ENCODE measurements at regions not wholly inside any gene's neighbourhood (a gene's known extent, or its start where the extent isn't known, plus 50 kb on each side); places are given as distances from the start of the nearest gene placed in this dataset.
A peak's percentile ranks its signal among the peaks of the same experiment; 100 is the strongest.
"Not testable (repeated sequence)": the region's sequence is repeated elsewhere in the genome, so short reads cannot be mapped to it uniquely, and the experiment has no call there.

DNA sequence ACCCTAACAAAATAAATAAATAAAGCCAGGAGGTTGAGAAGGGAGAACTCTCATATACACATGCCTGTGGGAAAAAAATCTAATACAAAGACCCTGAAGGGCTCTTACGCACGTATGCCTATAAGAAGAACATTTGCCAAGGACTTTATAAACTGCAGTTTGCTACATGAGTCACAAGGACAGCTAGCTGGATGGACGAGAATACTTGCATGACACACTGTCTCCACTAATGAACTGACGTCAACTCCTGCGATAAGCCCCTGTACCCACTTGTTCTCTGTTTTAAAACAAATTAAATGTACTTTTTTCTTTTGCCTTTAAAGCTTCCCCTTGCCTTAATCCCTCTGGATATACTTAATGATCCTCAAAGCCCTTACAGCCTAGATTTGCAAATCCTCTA lies 374.6 kb upstream of the GHITM start:
- Histone ChIP-seq H4K91ac (ENCODE audit: low read depth, low read length, poor library complexity) (no peak overlapping the region), H3K4me1 (ENCODE audit: control insufficient read depth in 2 of 2, insufficient read depth in 1 of 2, low read depth in 1 of 2, low read length in 2 of 2) (peaks cover 0 to 3% of the 10 kb centered on the region in 2 donors), H3K79me1 (ENCODE audit: low read depth, low read length) (no peaks in the 10 kb centered on the region), H3K18ac (ENCODE audit: low read length) (no peak overlapping the region), H3K27ac (replicated peaks; ENCODE audit: low read length) (no peak overlapping the region), H3K4me2 (ENCODE audit: insufficient read depth, low read length, poor library complexity, severe bottlenecking) (no peak overlapping the region), H2BK15ac (ENCODE audit: low read length) (no peak overlapping the region), H3K9me3 (replicated peaks in 1 of 2; ENCODE audit: control insufficient read depth in 2 of 2, insufficient read depth in 1 of 2, low read depth in 1 of 2, low read length in 2 of 2) (no peaks in the 10 kb centered on the region), H3K9ac (ENCODE audit: low read depth, low read length, poor library complexity) (no peak overlapping the region), H3K23ac (ENCODE audit: low read depth, low read length, poor library complexity) (no peak overlapping the region), H2BK120ac (ENCODE audit: low read depth, low read length) (no peak overlapping the region), H3K27me3 (ENCODE audit: control insufficient read depth in 3 of 3, insufficient read depth in 3 of 3, low read depth in 1 of 3, low read length in 3 of 3) (no peaks in the 10 kb centered on the region), H3K36me3 (replicated peaks in 1 of 2; ENCODE audit: control insufficient read depth in 2 of 2, insufficient read depth in 2 of 2, low read length in 2 of 2) (no peaks in the 10 kb centered on the region), H3K14ac (ENCODE audit: low read length) (no peak overlapping the region), H3K4me3 (ENCODE audit: low read length in 2 of 2) (no peak overlapping the region), H4K8ac (ENCODE audit: low read depth, low read length) (no peak overlapping the region), H2BK5ac (ENCODE audit: low read length) (no peak overlapping the region), H2BK12ac (ENCODE audit: low read length) (no peak overlapping the region), H2AK5ac (ENCODE audit: low read depth, low read length) (no peak overlapping the region), H3K4ac (ENCODE audit: low read length) (no peak overlapping the region), H2AFZ (ENCODE audit: low read length) (no peak overlapping the region)
- no CpG with 5 or more reads among the region's 5 CpGs for WGBS, 2 donors (ENCODE audit: extremely low coverage in 2 of 2, insufficient read length in 2 of 2, insufficient replicate concordance in 1 of 2)
- no peak for DNase-seq (ENCODE audit: low spot score)

DNA sequence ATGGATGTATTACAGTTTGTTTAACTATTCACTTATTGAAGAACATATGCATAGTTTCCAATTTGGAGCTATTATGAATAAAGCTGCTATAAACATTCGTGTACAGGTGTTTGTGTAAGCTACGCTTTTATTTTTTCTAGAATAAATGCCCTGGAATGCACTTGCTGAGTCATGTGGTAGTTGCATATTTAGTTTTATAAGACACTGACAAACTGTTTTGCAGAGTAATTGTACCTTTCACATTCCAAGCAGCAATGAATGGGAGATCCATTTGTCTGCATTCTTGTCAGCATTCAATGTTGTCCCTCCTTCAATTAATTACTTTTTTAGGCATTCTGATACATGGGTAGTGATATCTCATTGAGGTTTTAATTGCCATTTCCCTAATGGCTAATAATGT lies 373.6 kb upstream of the GHITM start:
- no peaks in the 10 kb centered on the region for H3K79me1 ChIP-seq (ENCODE audit: low read depth, low read length)
- H3K36me3 ChIP-seq (replicated peaks in 1 of 2; ENCODE audit: control insufficient read depth in 2 of 2, insufficient read depth in 2 of 2, low read length in 2 of 2): no peaks in the 10 kb centered on the region
- no peak overlapping the region for H3K9ac ChIP-seq (ENCODE audit: low read depth, low read length, poor library complexity)
- no peak overlapping the region for H3K4me3 ChIP-seq (ENCODE audit: low read length in 2 of 2)
- H2BK15ac ChIP-seq (ENCODE audit: low read length): no peak overlapping the region
- no peak overlapping the region for H3K14ac ChIP-seq (ENCODE audit: low read length)
- H2BK120ac ChIP-seq (ENCODE audit: low read depth, low read length): no peak overlapping the region
- no peaks in the 10 kb centered on the region for H3K27me3 ChIP-seq (ENCODE audit: control insufficient read depth in 3 of 3, insufficient read depth in 3 of 3, low read depth in 1 of 3, low read length in 3 of 3)
- H3K9me3 ChIP-seq (replicated peaks in 1 of 2; ENCODE audit: control insufficient read depth in 2 of 2, insufficient read depth in 1 of 2, low read depth in 1 of 2, low read length in 2 of 2): no peaks in the 10 kb centered on the region
- H2AK5ac ChIP-seq (ENCODE audit: low read depth, low read length): no peak overlapping the region
- H2BK12ac ChIP-seq (ENCODE audit: low read length): no peak overlapping the region
- no peak overlapping the region for H3K23ac ChIP-seq (ENCODE audit: low read depth, low read length, poor library complexity)
- H3K27ac ChIP-seq (replicated peaks; ENCODE audit: low read length): no peak overlapping the region
- WGBS, 2 donors (ENCODE audit: extremely low coverage in 2 of 2, insufficient read length in 2 of 2, insufficient replicate concordance in 1 of 2): no CpG with 5 or more reads among the region's 2 CpGs
- DNase-seq (ENCODE audit: low spot score): no peak
- no peak overlapping the region for H4K91ac ChIP-seq (ENCODE audit: low read depth, low read length, poor library complexity)
- H3K4ac ChIP-seq (ENCODE audit: low read length): no peak overlapping the region
- H3K4me2 ChIP-seq (ENCODE audit: insufficient read depth, low read length, poor library complexity, severe bottlenecking): no peak overlapping the region
- no peak overlapping the region for H4K8ac ChIP-seq (ENCODE audit: low read depth, low read length)
- no peak overlapping the region for H2BK5ac ChIP-seq (ENCODE audit: low read length)
- H2AFZ ChIP-seq (ENCODE audit: low read length): no peak overlapping the region
- no peak overlapping the region for H3K18ac ChIP-seq (ENCODE audit: low read length)
- peaks cover 0 to 3% of the 10 kb centered on the region in 2 donors for H3K4me1 ChIP-seq (ENCODE audit: control insufficient read depth in 2 of 2, insufficient read depth in 1 of 2, low read depth in 1 of 2, low read length in 2 of 2)

DNA sequence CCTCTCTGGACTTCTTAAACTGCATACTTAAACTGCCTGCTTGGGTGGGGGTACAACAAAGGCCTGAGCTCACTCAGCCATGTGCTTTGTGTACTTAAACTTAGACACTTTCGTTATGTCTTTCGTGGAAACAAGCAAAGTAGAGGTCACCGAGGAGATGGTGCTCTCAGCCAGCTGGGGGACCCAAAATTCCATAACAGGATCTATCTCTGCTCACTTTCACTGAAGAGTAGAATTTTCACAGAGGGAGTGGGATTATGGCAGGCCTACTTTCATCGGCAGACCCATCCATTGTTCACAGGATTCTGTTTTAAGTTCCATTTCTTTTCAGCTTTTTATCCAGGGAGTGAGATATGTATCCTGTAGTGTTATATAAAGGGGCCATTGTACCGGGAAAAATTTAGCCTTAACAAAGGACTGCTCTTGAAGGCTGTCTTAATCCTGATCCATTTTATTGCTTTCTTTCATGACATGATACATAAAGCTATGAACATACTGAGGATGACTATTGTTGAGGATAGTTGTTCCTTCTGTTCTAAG lies 370.0 kb upstream of the GHITM start:
- no peak overlapping the region for H3K23ac ChIP-seq (ENCODE audit: low read depth, low read length, poor library complexity)
- DNase-seq (ENCODE audit: low spot score): no peak
- H3K79me1 ChIP-seq (ENCODE audit: low read depth, low read length): no peaks in the 10 kb centered on the region
- H2AFZ ChIP-seq (ENCODE audit: low read length): peak overlapping the region; percentile 35
- H4K8ac ChIP-seq (ENCODE audit: low read depth, low read length): no peak overlapping the region
- peaks cover 0 to 3% of the 10 kb centered on the region in 2 donors for H3K4me1 ChIP-seq (ENCODE audit: control insufficient read depth in 2 of 2, insufficient read depth in 1 of 2, low read depth in 1 of 2, low read length in 2 of 2)
- H4K91ac ChIP-seq (ENCODE audit: low read depth, low read length, poor library complexity): no peak overlapping the region
- no peaks in the 10 kb centered on the region for H3K36me3 ChIP-seq (replicated peaks in 1 of 2; ENCODE audit: control insufficient read depth in 2 of 2, insufficient read depth in 2 of 2, low read length in 2 of 2)
- H2BK5ac ChIP-seq (ENCODE audit: low read length): no peak overlapping the region
- WGBS, 2 donors (ENCODE audit: extremely low coverage in 2 of 2, insufficient read length in 2 of 2, insufficient replicate concordance in 1 of 2): no CpG with 5 or more reads among the region's 5 CpGs
- no peak overlapping the region for H3K4me3 ChIP-seq (ENCODE audit: low read length in 2 of 2)
- H3K27ac ChIP-seq (replicated peaks; ENCODE audit: low read length): no peak overlapping the region
- no peaks in the 10 kb centered on the region for H3K27me3 ChIP-seq (ENCODE audit: control insufficient read depth in 3 of 3, insufficient read depth in 3 of 3, low read depth in 1 of 3, low read length in 3 of 3)
- H3K18ac ChIP-seq (ENCODE audit: low read length): no peak overlapping the region
- no peak overlapping the region for H3K14ac ChIP-seq (ENCODE audit: low read length)
- no peak overlapping the region for H3K4me2 ChIP-seq (ENCODE audit: insufficient read depth, low read length, poor library complexity, severe bottlenecking)
- H3K4ac ChIP-seq (ENCODE audit: low read length): no peak overlapping the region
- peaks cover 0 to 6% of the 10 kb centered on the region in 2 donors for H3K9me3 ChIP-seq (replicated peaks in 1 of 2; ENCODE audit: control insufficient read depth in 2 of 2, insufficient read depth in 1 of 2, low read depth in 1 of 2, low read length in 2 of 2)
- H2AK5ac ChIP-seq (ENCODE audit: low read depth, low read length): no peak overlapping the region
- no peak overlapping the region for H2BK12ac ChIP-seq (ENCODE audit: low read length)
- H2BK120ac ChIP-seq (ENCODE audit: low read depth, low read length): no peak overlapping the region
- no peak overlapping the region for H3K9ac ChIP-seq (ENCODE audit: low read depth, low read length, poor library complexity)
- no peak overlapping the region for H2BK15ac ChIP-seq (ENCODE audit: low read length)

DNA sequence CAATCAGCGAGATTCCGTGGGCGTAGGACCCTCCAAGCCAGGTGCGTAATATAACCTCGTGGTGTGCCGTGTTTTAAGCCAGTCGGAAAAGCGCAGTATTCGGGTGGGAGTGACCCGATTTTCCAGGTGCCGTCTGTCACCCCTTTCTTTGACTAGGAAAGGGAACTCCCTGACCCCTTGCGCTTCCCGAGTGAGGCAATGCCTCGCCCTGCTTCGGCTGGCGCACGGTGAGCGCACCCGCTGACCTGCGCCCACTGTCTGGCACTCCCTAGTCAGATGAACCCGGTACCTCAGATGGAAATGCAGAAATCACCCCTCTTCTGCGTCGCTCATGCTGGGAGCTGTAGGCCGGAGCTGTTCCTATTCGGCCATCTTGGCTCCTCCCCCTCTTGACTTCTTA lies 352.6 kb upstream of the GHITM start:
- WGBS, 2 donors (ENCODE audit: extremely low coverage in 2 of 2, insufficient read length in 2 of 2, insufficient replicate concordance in 1 of 2): no CpG with 5 or more reads among the region's 25 CpGs

More for the DNA sequence above, 352.6 kb upstream of the GHITM start:
- not testable (repeated sequence) for H3K9me3 ChIP-seq (replicated peaks in 1 of 2; ENCODE audit: control insufficient read depth in 2 of 2, insufficient read depth in 1 of 2, low read depth in 1 of 2, low read length in 2 of 2); DNase-seq (ENCODE audit: low spot score); H3K4me2 ChIP-seq (ENCODE audit: insufficient read depth, low read length, poor library complexity, severe bottlenecking); H3K36me3 ChIP-seq (replicated peaks in 1 of 2; ENCODE audit: control insufficient read depth in 2 of 2, insufficient read depth in 2 of 2, low read length in 2 of 2); H2BK15ac ChIP-seq (ENCODE audit: low read length); H2BK5ac ChIP-seq (ENCODE audit: low read length); H2AFZ ChIP-seq (ENCODE audit: low read length); H2AK5ac ChIP-seq (ENCODE audit: low read depth, low read length); H2BK120ac ChIP-seq (ENCODE audit: low read depth, low read length); H3K27ac ChIP-seq (replicated peaks; ENCODE audit: low read length); H3K23ac ChIP-seq (ENCODE audit: low read depth, low read length, poor library complexity); H2BK12ac ChIP-seq (ENCODE audit: low read length); H3K27me3 ChIP-seq (ENCODE audit: control insufficient read depth in 3 of 3, insufficient read depth in 3 of 3, low read depth in 1 of 3, low read length in 3 of 3); H3K4me3 ChIP-seq (ENCODE audit: low read length in 2 of 2); H4K8ac ChIP-seq (ENCODE audit: low read depth, low read length); H3K79me1 ChIP-seq (ENCODE audit: low read depth, low read length); H3K18ac ChIP-seq (ENCODE audit: low read length); H3K4ac ChIP-seq (ENCODE audit: low read length); H4K91ac ChIP-seq (ENCODE audit: low read depth, low read length, poor library complexity); H3K9ac ChIP-seq (ENCODE audit: low read depth, low read length, poor library complexity); H3K4me1 ChIP-seq (ENCODE audit: control insufficient read depth in 2 of 2, insufficient read depth in 1 of 2, low read depth in 1 of 2, low read length in 2 of 2); H3K14ac ChIP-seq (ENCODE audit: low read length)
